Calu3 (cell line): ENCODE measurements at regions not wholly inside any gene's neighbourhood (a gene's known extent, or its start where the extent isn't known, plus 50 kb on each side); places are given as distances from the start of the nearest gene placed in this dataset.
A peak's percentile ranks its signal among the peaks of the same experiment; 100 is the strongest.
"Not testable (repeated sequence)": the region's sequence is repeated elsewhere in the genome, so short reads cannot be mapped to it uniquely, and the experiment has no call there.

Experiments
- BruUV-seq: library from RNA; stranded (reverse); fragments of 400-500 nt; replicated peaks from 2 replicates; lab custom pipeline; 2021; lab: Mats Ljungman, UMichigan
- CTCF ChIA-PET: fragments of 300-600 bp; sonication (Branson Sonifier 250); formaldehyde crosslinking; loops from one replicate; lab custom pipeline; 2022; ENCODE audit warnings: antibody characterized with exemption; lab: Charles Lee
- DNase-seq: peaks from one replicate; pipeline ENCODE4 v3.0.0; 2022
- H3K27ac Mint-ChIP-seq: one replicate; pipeline ENCODE4 v1.8.0; 2022; ENCODE audit warnings: mixed read lengths; ENCODE audit not compliant: unreplicated experiment
- H3K27me3 Mint-ChIP-seq: one replicate; pipeline ENCODE4 v1.8.0; 2022; ENCODE audit warnings: mixed read lengths; ENCODE audit not compliant: unreplicated experiment
- H3K36me3 Mint-ChIP-seq: one replicate; pipeline ENCODE4 v1.8.0; 2022; ENCODE audit warnings: mild to moderate bottlenecking, moderate library complexity, mixed read lengths; ENCODE audit not compliant: insufficient read depth, unreplicated experiment
- H3K4me1 Mint-ChIP-seq: one replicate; pipeline ENCODE4 v1.8.0; 2022; ENCODE audit warnings: mild to moderate bottlenecking, low read depth, mixed read lengths; ENCODE audit not compliant: unreplicated experiment
- H3K4me3 Mint-ChIP-seq: one replicate; pipeline ENCODE4 v1.8.0; 2022; ENCODE audit warnings: mild to moderate bottlenecking, low read depth, moderate library complexity, mixed read lengths; ENCODE audit not compliant: unreplicated experiment
- H3K9me3 Mint-ChIP-seq: one replicate; pipeline ENCODE4 v1.8.0; 2022; ENCODE audit warnings: low read depth, mixed read lengths; ENCODE audit not compliant: unreplicated experiment
- CTCF ChIP-seq: fragments of 200-600 bp; IDR thresholded peaks from one replicate; pipeline ENCODE4 v1.8.0; 2022; ENCODE audit warnings: antibody characterized with exemption; ENCODE audit not compliant: unreplicated experiment
- intact Hi-C: fragments of 100-400 bp; cut with micrococcal nuclease; formaldehyde crosslinking; loops from one replicate; pipeline ENCODE4 v1.10.0; 2022; ENCODE audit not compliant: unreplicated experiment

- H3K36me3 Mint-ChIP-seq: no peaks in the 10 kb centered on the region
- CTCF ChIA-PET: interaction anchor here (0.9 kb wide), 1 partner anchor 9 kb away, joined by 3 read pairs; no protein-coding TSS in a partner anchor
Observed at GRCh38 chr5:42306287-42306686, 117.0 kb upstream of the GHR start.

GRCh38 chr5:42309865-42310264 lies 113.4 kb upstream of the GHR start:
- no peak for TF ChIP-seq CTCF
- Mint-ChIP-seq H3K4me3 (no peak overlapping the region), H3K9me3 (no peaks in the 10 kb centered on the region), H3K36me3 (no peaks in the 10 kb centered on the region), H3K27ac (no peak overlapping the region), H3K27me3 (no peaks in the 10 kb centered on the region), H3K4me1 (no peaks in the 10 kb centered on the region)
- no TSS peak for BruUV-seq
- no peak for DNase-seq
- intact Hi-C loops: no loop called here
- CTCF ChIA-PET: no interaction called here

More at GRCh38 chr5:42306287-42306686, 117.0 kb upstream of the GHR start:
- Mint-ChIP-seq H3K4me1 (no peaks in the 10 kb centered on the region), H3K27ac (no peak overlapping the region), H3K27me3 (no peaks in the 10 kb centered on the region), H3K9me3 (no peaks in the 10 kb centered on the region), H3K4me3 (no peak overlapping the region)
- DNase-seq: no peak
- BruUV-seq: no TSS peak
- no peak for TF ChIP-seq CTCF
- intact Hi-C loops: no loop called here

GRCh38 chr5:42315214-42315613 lies 108.0 kb upstream of the GHR start:
- Mint-ChIP-seq H3K27ac (no peak overlapping the region), H3K27me3 (no peaks in the 10 kb centered on the region), H3K9me3 (peaks cover 5% of the 10 kb centered on the region), H3K4me3 (no peak overlapping the region), H3K4me1 (peaks cover 20% of the 10 kb centered on the region), H3K36me3 (no peaks in the 10 kb centered on the region)
- no peak for TF ChIP-seq CTCF
- no TSS peak for BruUV-seq
- intact Hi-C loops: no loop called here
- no peak for DNase-seq
- CTCF ChIA-PET: interaction anchor here (1.3 kb wide), 1 partner anchor 9 kb away, joined by 3 read pairs; no protein-coding TSS in a partner anchor

GRCh38 chr5:42317575-42317974 lies 105.7 kb upstream of the GHR start:
- no peaks in the 10 kb centered on the region for H3K36me3 Mint-ChIP-seq

GRCh38 chr5:42319546-42319945 lies 103.7 kb upstream of the GHR start:
- DNase-seq: peak; percentile 79
- intact Hi-C loops, H3K27me3 Mint-ChIP-seq: not testable (repeated sequence)

More at GRCh38 chr5:42317575-42317974, 105.7 kb upstream of the GHR start:
- Mint-ChIP-seq H3K27me3 (no peaks in the 10 kb centered on the region), H3K27ac (no peak overlapping the region), H3K9me3 (peaks cover 5% of the 10 kb centered on the region), H3K4me1 (peaks cover 37% of the 10 kb centered on the region), H3K4me3 (no peak overlapping the region)
- TF ChIP-seq CTCF: no peak
- CTCF ChIA-PET: no interaction called here
- intact Hi-C loops: no loop called here
- BruUV-seq: no TSS peak
- no peak for DNase-seq

More at GRCh38 chr5:42319546-42319945, 103.7 kb upstream of the GHR start:
- peak overlapping the region; percentile 80 for H3K27ac Mint-ChIP-seq
- H3K9me3 Mint-ChIP-seq, BruUV-seq, H3K36me3 Mint-ChIP-seq, CTCF ChIA-PET, H3K4me3 Mint-ChIP-seq: not testable (repeated sequence)
- peaks cover 37% of the 10 kb centered on the region for H3K4me1 Mint-ChIP-seq
